GM12875 (cell line): ENCODE measurements at regions not wholly inside any gene's neighbourhood (a gene's known extent, or its start where the extent isn't known, plus 50 kb on each side); places are given as distances from the start of the nearest gene placed in this dataset.

Experiments used
- H3K4me3 ChIP-seq: one replicate; pipeline ENCODE4 v1.5.1; 2011; ENCODE audit warnings: low read depth, low read length, control low read depth
- TF ChIP-seq, protein P1 (sequence below): IDR thresholded peaks from 2 replicates; pipeline ENCODE4 v1.5.1; 2011; ENCODE audit warnings: low read depth, mild to moderate bottlenecking, control low read depth, inconsistent platforms, low read length, moderate library complexity, borderline replicate concordance; ENCODE audit not compliant: insufficient read depth

GRCh38 chr2:175568109-175568730 lies 386.7 kb upstream of the ATP5MC3 start:
- H3K4me3 ChIP-seq = no peak overlapping the region
- TF ChIP-seq, protein P1, sequence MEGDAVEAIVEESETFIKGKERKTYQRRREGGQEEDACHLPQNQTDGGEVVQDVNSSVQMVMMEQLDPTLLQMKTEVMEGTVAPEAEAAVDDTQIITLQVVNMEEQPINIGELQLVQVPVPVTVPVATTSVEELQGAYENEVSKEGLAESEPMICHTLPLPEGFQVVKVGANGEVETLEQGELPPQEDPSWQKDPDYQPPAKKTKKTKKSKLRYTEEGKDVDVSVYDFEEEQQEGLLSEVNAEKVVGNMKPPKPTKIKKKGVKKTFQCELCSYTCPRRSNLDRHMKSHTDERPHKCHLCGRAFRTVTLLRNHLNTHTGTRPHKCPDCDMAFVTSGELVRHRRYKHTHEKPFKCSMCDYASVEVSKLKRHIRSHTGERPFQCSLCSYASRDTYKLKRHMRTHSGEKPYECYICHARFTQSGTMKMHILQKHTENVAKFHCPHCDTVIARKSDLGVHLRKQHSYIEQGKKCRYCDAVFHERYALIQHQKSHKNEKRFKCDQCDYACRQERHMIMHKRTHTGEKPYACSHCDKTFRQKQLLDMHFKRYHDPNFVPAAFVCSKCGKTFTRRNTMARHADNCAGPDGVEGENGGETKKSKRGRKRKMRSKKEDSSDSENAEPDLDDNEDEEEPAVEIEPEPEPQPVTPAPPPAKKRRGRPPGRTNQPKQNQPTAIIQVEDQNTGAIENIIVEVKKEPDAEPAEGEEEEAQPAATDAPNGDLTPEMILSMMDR = no peak

DNA sequence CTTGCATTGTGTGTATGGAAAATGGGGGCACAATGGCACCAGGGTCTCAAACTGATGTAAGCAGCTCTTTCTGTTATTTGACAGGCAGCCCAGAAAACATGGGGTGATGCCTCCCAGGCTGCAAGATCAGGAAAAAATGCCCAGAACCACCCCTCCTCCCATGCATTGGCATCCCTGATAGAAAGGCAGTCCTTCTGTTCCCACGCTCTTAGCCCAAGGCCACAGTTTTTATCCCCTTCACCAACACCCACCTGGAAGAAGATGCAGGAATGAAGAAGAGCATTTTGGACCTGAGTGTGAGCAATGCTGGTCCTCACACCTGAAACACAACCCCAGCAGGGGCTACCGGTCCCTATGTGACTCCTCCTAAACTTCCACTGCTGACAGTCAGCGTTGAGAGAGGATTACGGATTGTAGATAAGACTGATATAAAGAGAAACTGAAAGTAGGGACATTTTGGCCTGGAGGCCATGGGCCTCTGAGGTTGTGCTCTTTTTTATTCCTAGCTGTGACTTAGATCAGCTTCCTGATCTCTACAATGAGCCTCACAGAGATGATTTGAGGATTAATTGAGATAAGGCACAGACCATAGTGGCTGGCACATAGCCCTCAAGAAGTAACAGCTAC lies 386.0 kb upstream of the ATP5MC3 start:
- TF ChIP-seq, protein P1 = no peak
- no peak overlapping the region for H3K4me3 ChIP-seq

DNA sequence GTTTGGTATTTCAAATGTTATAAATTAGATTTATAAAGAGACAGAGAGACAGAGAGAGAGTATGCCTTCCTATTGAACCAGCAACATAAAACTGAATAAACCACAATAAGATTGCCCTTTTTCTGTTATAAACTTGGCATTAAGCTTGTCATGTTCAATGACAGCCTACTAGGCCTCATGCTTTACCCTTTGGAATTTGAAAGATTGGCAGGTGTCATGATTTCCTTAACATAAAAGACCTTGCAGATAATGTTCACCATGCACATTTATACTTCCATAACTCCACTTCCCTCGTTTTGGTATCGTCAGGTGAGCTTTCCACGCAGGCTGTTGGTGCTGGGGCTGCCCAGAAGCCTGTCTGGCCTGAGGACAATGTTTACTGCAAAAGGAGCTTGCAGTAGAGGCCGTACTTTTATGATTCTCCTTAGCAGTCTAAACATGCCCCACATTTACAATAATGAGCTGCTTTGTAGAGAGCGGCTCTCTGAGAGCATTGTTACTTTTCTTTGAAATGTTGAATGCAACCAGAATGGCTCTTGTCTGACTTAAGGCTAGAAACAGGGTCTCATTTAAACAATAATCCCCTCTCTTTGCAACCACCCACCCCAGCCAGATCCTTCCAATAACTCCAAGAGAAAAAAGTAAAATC lies 379.1 kb upstream of the ATP5MC3 start:
- H3K4me3 ChIP-seq = no peak overlapping the region
- TF ChIP-seq, protein P1 = no peak

DNA sequence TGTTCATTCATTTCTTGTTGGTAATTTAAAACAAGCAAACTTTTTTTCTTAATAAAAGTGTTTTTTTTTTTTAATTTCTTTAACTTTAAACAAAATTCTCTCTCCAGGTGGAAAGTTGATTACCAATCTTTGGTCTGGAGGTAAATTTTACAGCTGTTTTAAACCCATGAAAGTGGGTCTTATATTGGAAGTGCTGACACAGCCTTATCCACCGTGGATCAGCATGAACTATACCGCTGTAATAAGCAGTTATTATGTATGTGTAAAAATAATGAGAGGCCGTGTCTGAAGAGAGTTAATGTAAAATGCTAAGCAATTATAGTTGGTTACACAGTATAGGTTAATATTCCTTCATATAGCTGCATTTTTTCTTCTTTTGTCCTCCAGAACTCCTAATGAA lies 378.1 kb upstream of the ATP5MC3 start:
- H3K4me3 ChIP-seq = no peak overlapping the region
- TF ChIP-seq, protein P1 = no peak

GRCh38 chr2:175557810-175558377 lies 376.4 kb upstream of the ATP5MC3 start:
- TF ChIP-seq, protein P1 = no peak
- H3K4me3 ChIP-seq = no peak overlapping the region

GRCh38 chr2:175553910-175554309 lies 372.4 kb upstream of the ATP5MC3 start:
- no peak overlapping the region for H3K4me3 ChIP-seq
- TF ChIP-seq, protein P1 = no peak
